HEK293 (cell line): ENCODE measurements at regions not wholly inside any gene's neighbourhood (a gene's known extent, or its start where the extent isn't known, plus 50 kb on each side); places are given as distances from the start of the nearest gene placed in this dataset.

Experiments used
- CTCF ChIA-PET: fragments of 350-600 bp; formaldehyde crosslinking; extraction: SDS; loops from one replicate; lab custom pipeline; 2021; ENCODE audit warnings: antibody characterized with exemption; lab: Yijun Ruan, JAX
- POLR2A ChIA-PET: fragments of 300-600 bp; formaldehyde crosslinking; extraction: SDS; loops from one replicate; lab custom pipeline; 2020; ENCODE audit warnings: antibody characterized with exemption, inconsistent platforms; lab: Yijun Ruan, JAX
- H3K27ac ChIP-seq: fragments of 200-500 bp; sonication (Bioruptor generic); 2 replicates; pipeline ENCODE4 v1.5.1; 2014; ENCODE audit warnings: low read depth, low read length, control low read depth, inconsistent platforms; ENCODE audit errors: extremely low read depth
- H3K36me3 ChIP-seq, 2 experiments: fragments of 200-500 bp in 1 of 2; sonication (Bioruptor generic) in 1 of 2; 1 replicate in 1 of 2; 2 replicates in 1 of 2; pipeline ENCODE4 v1.5.1; 2014 to 2017; ENCODE audit warnings: inconsistent platforms in 2 of 2, low read length in 2 of 2; ENCODE audit not compliant: control insufficient read depth in 2 of 2, insufficient read depth in 1 of 2
- H3K4me1 ChIP-seq: fragments of 200-500 bp; sonication (Bioruptor generic); 2 replicates; pipeline ENCODE4 v1.5.1; 2014; ENCODE audit warnings: mild to moderate bottlenecking, low read length, inconsistent platforms; ENCODE audit not compliant: control insufficient read depth, insufficient read depth
- H3K4me3 ChIP-seq: 2 replicates; pipeline ENCODE4 v1.5.1; 2011; ENCODE audit warnings: low read depth, mild to moderate bottlenecking, control low read depth, low read length, moderate library complexity
- H3K9me3 ChIP-seq: fragments of 200-500 bp; sonication (Bioruptor generic); 2 replicates; pipeline ENCODE4 v1.5.1; 2014; ENCODE audit warnings: low read depth, low read length, inconsistent platforms; ENCODE audit not compliant: control insufficient read depth, insufficient read depth
- GFI1B ChIP-seq: fragments of 450-650 bp; formaldehyde crosslinking; IDR thresholded peaks from 2 replicates; pipeline ENCODE4 v1.5.1; 2016; ENCODE audit warnings: missing biosample characterization, missing genetic modification characterization
- HOXA7 ChIP-seq: sonication (generic); formaldehyde crosslinking; IDR thresholded peaks from 2 replicates; pipeline ENCODE4 v1.8.1; 2022; ENCODE audit warnings: missing genetic modification reagents, borderline replicate concordance
- INSM2 ChIP-seq: fragments of 450-650 bp; formaldehyde crosslinking; IDR thresholded peaks from 2 replicates; pipeline ENCODE4 v1.5.1; 2016; ENCODE audit warnings: missing biosample characterization, missing genetic modification characterization
- KLF10 ChIP-seq: fragments of 450-650 bp; IDR thresholded peaks from 2 replicates; pipeline ENCODE4 v1.5.1; 2018; ENCODE audit warnings: missing biosample characterization, mild to moderate bottlenecking, missing genetic modification characterization
- MEIS1 ChIP-seq: sonication (generic); formaldehyde crosslinking; IDR thresholded peaks from 2 replicates; pipeline ENCODE4 v1.8.1; 2022; ENCODE audit warnings: missing genetic modification reagents, mild to moderate bottlenecking, borderline replicate concordance
- MYNN ChIP-seq: fragments of 450-650 bp; formaldehyde crosslinking; IDR thresholded peaks from 2 replicates; pipeline ENCODE4 v1.5.1; 2016; ENCODE audit warnings: missing biosample characterization, missing genetic modification characterization, borderline replicate concordance
- OSR2 ChIP-seq: fragments of 450-650 bp; formaldehyde crosslinking; IDR thresholded peaks from 2 replicates; pipeline ENCODE4 v1.5.1; 2016; ENCODE audit warnings: missing biosample characterization, missing genetic modification characterization
- PRDM4 ChIP-seq: fragments of 450-650 bp; formaldehyde crosslinking; IDR thresholded peaks from 2 replicates; pipeline ENCODE4 v1.5.1; 2017; ENCODE audit warnings: missing biosample characterization, missing genetic modification characterization
- WT1 ChIP-seq: fragments of 450-650 bp; formaldehyde crosslinking; IDR thresholded peaks from 2 replicates; pipeline ENCODE4 v1.5.1; 2016; ENCODE audit warnings: missing biosample characterization, missing genetic modification characterization
- ZBTB11 ChIP-seq: fragments of 450-650 bp; formaldehyde crosslinking; conservative IDR thresholded peaks from 2 replicates; pipeline ENCODE4 v1.5.1; 2016; ENCODE audit warnings: low read depth, missing biosample characterization, missing genetic modification characterization
- ZNF26 ChIP-seq: fragments of 450-650 bp; formaldehyde crosslinking; IDR thresholded peaks from 2 replicates; pipeline ENCODE4 v1.5.1; 2016; ENCODE audit warnings: missing biosample characterization, missing genetic modification characterization
- ZNF366 ChIP-seq: fragments of 450-650 bp; formaldehyde crosslinking; conservative IDR thresholded peaks from 2 replicates; pipeline ENCODE4 v1.5.1; 2016; ENCODE audit warnings: missing biosample characterization, missing genetic modification characterization
- ZNF394 ChIP-seq: fragments of 450-650 bp; formaldehyde crosslinking; IDR thresholded peaks from 2 replicates; pipeline ENCODE4 v1.5.1; 2016; ENCODE audit warnings: missing biosample characterization, missing genetic modification characterization, mild to moderate bottlenecking, moderate library complexity, borderline replicate concordance
- ZNF521 ChIP-seq: fragments of 450-650 bp; formaldehyde crosslinking; IDR thresholded peaks from 2 replicates; pipeline ENCODE4 v1.5.1; 2017; ENCODE audit warnings: missing biosample characterization, mild to moderate bottlenecking, missing genetic modification characterization
- ZNF639 ChIP-seq: fragments of 450-650 bp; formaldehyde crosslinking; IDR thresholded peaks from 2 replicates; pipeline ENCODE4 v1.5.1; 2016; ENCODE audit warnings: missing biosample characterization, missing genetic modification characterization
- ZNF768 ChIP-seq: fragments of 450-650 bp; formaldehyde crosslinking; IDR thresholded peaks from 2 replicates; pipeline ENCODE4 v1.5.1; 2018; ENCODE audit warnings: missing biosample characterization, mild to moderate bottlenecking, missing genetic modification characterization

GRCh38 chr1:57637155-57637554 is 213.3 kb upstream of the DAB1 start (continued):
- TF ChIP-seq ZNF768 (no peak), ZNF394 (tag by site-specific recombination) (no peak), WT1 (tag by site-specific recombination) (no peak), KLF10 (no peak), GFI1B (tag by site-specific recombination) (no peak), ZNF366 (tag by site-specific recombination) (peak; percentile 44; the same call in 1 of the 2 replicates), INSM2 (tag by site-specific recombination) (no peak), OSR2 (tag by site-specific recombination) (0 out of 2 replicates have a peak, but pooled peaks have one; percentile 6), ZNF26 (tag by site-specific recombination) (no peak), ZNF639 (tag by site-specific recombination) (peak; percentile 51; the same call in 1 of the 2 replicates), PRDM4 (tag by site-specific recombination) (no peak)

- Histone ChIP-seq H3K4me1 (no peaks in the 10 kb centered on the region), H3K4me3 (no peak overlapping the region), H3K9me3 (no peaks in the 10 kb centered on the region), H3K36me3 (no peaks in the 10 kb centered on the region), H3K27ac (no peak overlapping the region)
- CTCF ChIA-PET, result interaction anchor here (0.6 kb wide), 1 partner anchor 96 kb away, joined by 3 read pairs; no protein-coding TSS in a partner anchor
- POLR2A ChIA-PET, result no interaction called here
- TF ChIP-seq MYNN (no peak), ZBTB11 (tag by site-specific recombination) (no peak), MEIS1 (no peak), ZNF394 (tag by site-specific recombination) (no peak), ZNF521 (tag by site-specific recombination) (no peak), HOXA7 (CRISPR knock-in tag) (no peak)
Observed at GRCh38 chr1:57633881-57634280, 210.0 kb upstream of the DAB1 start.
